HL-60 (cell line): ENCODE measurements at regions not wholly inside any gene's neighbourhood (a gene's known extent, or its start where the extent isn't known, plus 50 kb on each side); places are given as distances from the start of the nearest gene placed in this dataset.

ENCODE experiments used
- DNase-seq, 2 experiments: peaks; one replicate each; pipeline ENCODE4 v3.0.0-alpha.2; 2010 to 2020; ENCODE audit warnings: low read depth in 1 of 2, low spot score in 1 of 2
- H3K27ac ChIP-seq: fragments of 250-450 bp; sonication (Bioruptor Pico); replicated peaks from 2 replicates; pipeline ENCODE4 v1.5.1; 2020; ENCODE audit warnings: mild to moderate bottlenecking, moderate library complexity
- H3K27me3 ChIP-seq: fragments of 250-450 bp; sonication (Bioruptor Pico); 2 replicates; pipeline ENCODE4 v1.5.1; 2021; ENCODE audit warnings: mild to moderate bottlenecking, moderate library complexity; ENCODE audit not compliant: insufficient read depth, poor library complexity, severe bottlenecking
- H3K4me3 ChIP-seq: replicated peaks from 2 replicates; pipeline ENCODE4 v1.5.1; 2011; ENCODE audit warnings: mild to moderate bottlenecking, control low read depth, low read length; ENCODE audit not compliant: insufficient read depth
- CTCF ChIP-seq: IDR thresholded peaks from one replicate; pipeline ENCODE4 v1.5.1; 2011; ENCODE audit warnings: low read length, control low read depth, inconsistent platforms; ENCODE audit not compliant: insufficient read depth
- GABPA ChIP-seq: IDR thresholded peaks from 2 replicates; pipeline ENCODE4 v1.6.1; 2012; ENCODE audit warnings: low read depth
- POLR2AphosphoS5 ChIP-seq: IDR thresholded peaks from 2 replicates; pipeline ENCODE4 v1.6.1; 2012; ENCODE audit warnings: low read depth
- REST ChIP-seq: IDR thresholded peaks from 2 replicates; pipeline ENCODE4 v1.6.1; 2012; ENCODE audit warnings: low read depth; ENCODE audit not compliant: insufficient replicate concordance
- SPI1 ChIP-seq: IDR thresholded peaks from 2 replicates; pipeline ENCODE4 v1.6.1; 2012; ENCODE audit warnings: low read depth, mild to moderate bottlenecking, borderline replicate concordance

GRCh38 chr18:25435149-25435782 lies 83.3 kb upstream of the ZNF521 start:
- no peak overlapping the region for H3K4me3 ChIP-seq
- DNase-seq = no peak
- TF ChIP-seq SPI1 (no peak), GABPA (no peak), POLR2AphosphoS5 (no peak), CTCF (no peak)
- no peak overlapping the region for H3K27ac ChIP-seq
- no peaks in the 10 kb centered on the region for H3K27me3 ChIP-seq

GRCh38 chr18:25434745-25435144 lies 82.8 kb upstream of the ZNF521 start:
- Histone ChIP-seq H3K4me3 (no peak overlapping the region), H3K27ac (no peak overlapping the region)

GRCh38 chr18:25433590-25433989 lies 81.6 kb upstream of the ZNF521 start:
- Histone ChIP-seq H3K4me3 (no peak overlapping the region), H3K27ac (no peak overlapping the region), H3K27me3 (no peaks in the 10 kb centered on the region)
- TF ChIP-seq CTCF = no peak
- no peak for TF ChIP-seq REST
- TF ChIP-seq POLR2AphosphoS5 = no peak
- no peak for TF ChIP-seq SPI1
- no peak for DNase-seq

More at GRCh38 chr18:25434745-25435144, 82.8 kb upstream of the ZNF521 start:
- H3K27me3 ChIP-seq = no peaks in the 10 kb centered on the region
- no peak for DNase-seq
- no peak for TF ChIP-seq CTCF
- TF ChIP-seq REST = no peak
- no peak for TF ChIP-seq SPI1
- no peak for TF ChIP-seq GABPA
- TF ChIP-seq POLR2AphosphoS5 = no peak

GRCh38 chr18:25425024-25425423 lies 73.1 kb upstream of the ZNF521 start:
- H3K27me3 ChIP-seq = no peaks in the 10 kb centered on the region
- no peak overlapping the region for H3K27ac ChIP-seq
- DNase-seq = no peak
- H3K4me3 ChIP-seq = no peak overlapping the region
- TF ChIP-seq REST = no peak
- TF ChIP-seq POLR2AphosphoS5 = no peak
- no peak for TF ChIP-seq CTCF
- TF ChIP-seq SPI1 = no peak
- TF ChIP-seq GABPA = no peak
